NCI-H2029 (cell line): ENCODE measurements at regions not wholly inside any gene's neighbourhood (a gene's known extent, or its start where the extent isn't known, plus 50 kb on each side); places are given as distances from the start of the nearest gene placed in this dataset.
"Not testable (repeated sequence)": the region's sequence is repeated elsewhere in the genome, so short reads cannot be mapped to it uniquely, and the experiment has no call there.

Experiments used
- DNase-seq: peaks from one replicate; lab custom pipeline; 2025; lab: John Stamatoyannopoulos, UW

GRCh38 chr7:41465571-41465970 is 237.3 kb downstream of the INHBA start:
- DNase-seq, result no peak

- DNase-seq, result no peak
Observed at GRCh38 chr7:41463770-41464470, 239.0 kb downstream of the INHBA start.

- no peak for DNase-seq
Observed at GRCh38 chr7:41459623-41460261, 243.1 kb downstream of the INHBA start.

GRCh38 chr7:41459183-41459582 is 243.7 kb downstream of the INHBA start:
- DNase-seq, result no peak

- DNase-seq, result no peak
Observed at GRCh38 chr7:41457832-41458437, 245.0 kb downstream of the INHBA start.

- no peak for DNase-seq
Observed at GRCh38 chr7:41451826-41452225, 251.1 kb downstream of the INHBA start.

GRCh38 chr7:41449694-41450093 is 253.2 kb downstream of the INHBA start:
- DNase-seq, result no peak

GRCh38 chr7:41449286-41449685 is 253.6 kb downstream of the INHBA start:
- DNase-seq, result no peak

- DNase-seq, result no peak
Observed at GRCh38 chr7:41448104-41448503, 254.8 kb downstream of the INHBA start.

- DNase-seq, result no peak
Observed at GRCh38 chr7:41447450-41448042, 255.3 kb downstream of the INHBA start.

- DNase-seq, result no peak
Observed at GRCh38 chr7:41446606-41447449, 256.1 kb downstream of the INHBA start.

GRCh38 chr7:41445946-41446345 is 256.9 kb downstream of the INHBA start:
- no peak for DNase-seq

GRCh38 chr7:41445432-41445831 is 257.5 kb downstream of the INHBA start:
- DNase-seq, result no peak

- DNase-seq, result no peak
Observed at GRCh38 chr7:41439515-41439879, 263.4 kb downstream of the INHBA start.

- DNase-seq, result no peak
Observed at GRCh38 chr7:41438705-41439514, 264.0 kb downstream of the INHBA start.

- DNase-seq, result peak; percentile 4
Observed at GRCh38 chr7:41437257-41438196, 265.4 kb downstream of the INHBA start.

GRCh38 chr7:41436139-41436538 is 266.8 kb downstream of the INHBA start:
- DNase-seq, result no peak

- DNase-seq, result not testable (repeated sequence)
Observed at GRCh38 chr7:41435020-41435419, 267.9 kb downstream of the INHBA start.

- DNase-seq, result no peak
Observed at GRCh38 chr7:41431671-41432070, 271.2 kb downstream of the INHBA start.

GRCh38 chr7:41428381-41428780 is 274.5 kb downstream of the INHBA start:
- DNase-seq, result no peak
